GM18861 (cell line): ENCODE measurements at regions not wholly inside any gene's neighbourhood (a gene's known extent, or its start where the extent isn't known, plus 50 kb on each side); places are given as distances from the start of the nearest gene placed in this dataset.
"Not testable (repeated sequence)": the region's sequence is repeated elsewhere in the genome, so short reads cannot be mapped to it uniquely, and the experiment has no call there.

Experiments
- ATAC-seq: cut with Tn5 transposase; IDR thresholded peaks from one replicate; pipeline ENCODE4 v1.9.1; 2021; ENCODE audit not compliant: unreplicated experiment

GRCh38 chr19:29154163-29154562, 58.8 kb downstream of the UQCRFS1 start:
- ATAC-seq = no peak

GRCh38 chr19:29145756-29146155, 67.2 kb downstream of the UQCRFS1 start:
- ATAC-seq = no peak

GRCh38 chr19:29143183-29143582, 69.8 kb downstream of the UQCRFS1 start:
- ATAC-seq = no peak

GRCh38 chr19:29139227-29139626, 73.7 kb downstream of the UQCRFS1 start:
- no peak for ATAC-seq

GRCh38 chr19:29138206-29138605, 74.7 kb downstream of the UQCRFS1 start:
- not testable (repeated sequence) for ATAC-seq

- no peak for ATAC-seq
These were observed 81.5 kb downstream of the UQCRFS1 start for GRCh38 chr19:29131456-29131855.

- ATAC-seq = no peak
These were observed 83.8 kb downstream of the UQCRFS1 start for GRCh38 chr19:29129148-29129547.

GRCh38 chr19:29128203-29128602, 84.7 kb downstream of the UQCRFS1 start:
- no peak for ATAC-seq

- ATAC-seq = no peak
These were observed 90.8 kb downstream of the UQCRFS1 start for GRCh38 chr19:29122185-29122584.

GRCh38 chr19:29121684-29122083, 91.3 kb downstream of the UQCRFS1 start:
- no peak for ATAC-seq

GRCh38 chr19:29120466-29120865, 92.5 kb downstream of the UQCRFS1 start:
- ATAC-seq = no peak

- ATAC-seq = no peak
These were observed 93.4 kb downstream of the UQCRFS1 start for GRCh38 chr19:29119590-29119989.

- ATAC-seq = no peak
These were observed 94.6 kb downstream of the UQCRFS1 start for GRCh38 chr19:29118389-29118788.

- no peak for ATAC-seq
These were observed 95.0 kb downstream of the UQCRFS1 start for GRCh38 chr19:29117926-29118325.

- ATAC-seq = no peak
These were observed 97.8 kb downstream of the UQCRFS1 start for GRCh38 chr19:29115181-29115580.

GRCh38 chr19:29113838-29114237, 99.1 kb downstream of the UQCRFS1 start:
- no peak for ATAC-seq

GRCh38 chr19:29111576-29111975, 101.4 kb downstream of the UQCRFS1 start:
- no peak for ATAC-seq

- ATAC-seq = no peak
These were observed 105.1 kb downstream of the UQCRFS1 start for GRCh38 chr19:29107831-29108230.

- no peak for ATAC-seq
These were observed 106.5 kb downstream of the UQCRFS1 start for GRCh38 chr19:29106346-29106885.

GRCh38 chr19:29105629-29106292, 107.2 kb downstream of the UQCRFS1 start:
- no peak for ATAC-seq

- ATAC-seq = no peak
These were observed 108.2 kb downstream of the UQCRFS1 start for GRCh38 chr19:29104605-29105241.

GRCh38 chr19:29098863-29099481, 114.0 kb downstream of the UQCRFS1 start:
- ATAC-seq = no peak
